Osteoblast (primary cell): ENCODE measurements at regions not wholly inside any gene's neighbourhood (a gene's known extent, or its start where the extent isn't known, plus 50 kb on each side); places are given as distances from the start of the nearest gene placed in this dataset.

Source experiments
- DNase-seq: peaks from one replicate; pipeline ENCODE4 v3.0.0; 2011; ENCODE audit warnings: low spot score, mixed read lengths; ENCODE audit not compliant: insufficient read length; ENCODE audit errors: missing footprints
- H2AFZ ChIP-seq: 2 replicates; pipeline ENCODE4 v1.6.0; 2011; ENCODE audit warnings: mild to moderate bottlenecking, low read length
- H3K27ac ChIP-seq: 2 replicates; pipeline ENCODE4 v1.5.1; 2011; ENCODE audit warnings: mild to moderate bottlenecking, low read depth, low read length, moderate library complexity
- H3K27me3 ChIP-seq: 2 replicates; pipeline ENCODE4 v1.6.0; 2012; ENCODE audit warnings: mild to moderate bottlenecking, control low read depth, inconsistent platforms, low read length, moderate library complexity; ENCODE audit not compliant: insufficient read depth
- H3K36me3 ChIP-seq: 2 replicates; pipeline ENCODE4 v1.5.1; 2011; ENCODE audit warnings: mild to moderate bottlenecking, low read length, control low read depth, moderate library complexity; ENCODE audit not compliant: insufficient read depth
- H3K4me1 ChIP-seq: 2 replicates; pipeline ENCODE4 v1.5.1; 2011; ENCODE audit warnings: mild to moderate bottlenecking, low read length, control low read depth, moderate library complexity; ENCODE audit not compliant: insufficient read depth
- H3K4me2 ChIP-seq: 2 replicates; pipeline ENCODE4 v1.6.0; 2011; ENCODE audit warnings: mild to moderate bottlenecking, low read length; ENCODE audit not compliant: insufficient read depth
- H3K4me3 ChIP-seq: fragments of 200-600 bp; sonication (generic); 3 replicates; pipeline ENCODE4 v1.5.1; 2012; ENCODE audit warnings: mild to moderate bottlenecking, low read length, inconsistent platforms; ENCODE audit not compliant: insufficient read depth
- H3K79me2 ChIP-seq: 2 replicates; pipeline ENCODE4 v1.6.0; 2012; ENCODE audit warnings: mild to moderate bottlenecking, low read length, control low read depth, inconsistent platforms; ENCODE audit not compliant: insufficient read depth
- H3K9me3 ChIP-seq: 2 replicates; pipeline ENCODE4 v1.5.1; 2011; ENCODE audit warnings: low read depth, low read length, control low read depth
- H4K20me1 ChIP-seq: 2 replicates; pipeline ENCODE4 v1.6.0; 2012; ENCODE audit warnings: mild to moderate bottlenecking, low read length, control low read depth; ENCODE audit not compliant: insufficient read depth
- CTCF ChIP-seq: IDR thresholded peaks from 2 replicates; pipeline ENCODE4 v1.5.1; 2011; ENCODE audit warnings: mild to moderate bottlenecking, low read depth, low read length, moderate library complexity; ENCODE audit errors: extremely low read depth

DNA sequence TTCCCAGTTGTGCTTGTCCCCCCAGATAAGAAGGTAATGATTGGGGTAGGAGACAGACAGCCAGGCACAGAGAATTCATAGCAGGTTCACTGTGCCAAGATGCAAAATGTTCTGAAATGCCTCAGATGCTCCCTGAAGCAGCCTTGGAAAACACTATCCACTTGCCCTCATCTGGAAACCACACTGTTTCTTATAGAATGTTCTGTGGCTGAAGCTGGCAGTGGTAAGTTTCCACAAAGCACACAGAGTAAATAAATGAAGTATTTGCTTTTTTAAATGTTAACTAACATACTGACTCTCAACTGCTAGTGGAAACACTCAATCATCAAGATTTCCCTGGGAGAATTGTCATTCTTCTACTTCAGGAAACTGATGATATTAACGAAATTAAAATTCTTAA is 311.4 kb downstream of the PRDM5 start:
- Histone ChIP-seq H3K4me3 (no peak overlapping the region), H3K79me2 (no peaks in the 10 kb centered on the region), H3K36me3 (no peaks in the 10 kb centered on the region), H3K27ac (no peak overlapping the region), H2AFZ (no peak overlapping the region), H3K27me3 (no peaks in the 10 kb centered on the region), H3K4me2 (no peak overlapping the region), H3K4me1 (no peaks in the 10 kb centered on the region), H3K9me3 (no peaks in the 10 kb centered on the region), H4K20me1 (no peaks in the 10 kb centered on the region)
- no peak for TF ChIP-seq CTCF
- no peak for DNase-seq

- H3K4me1 ChIP-seq, result no peaks in the 10 kb centered on the region
These were observed 331.5 kb downstream of the PRDM5 start for GRCh38 chr4:120591038-120591437.

DNA sequence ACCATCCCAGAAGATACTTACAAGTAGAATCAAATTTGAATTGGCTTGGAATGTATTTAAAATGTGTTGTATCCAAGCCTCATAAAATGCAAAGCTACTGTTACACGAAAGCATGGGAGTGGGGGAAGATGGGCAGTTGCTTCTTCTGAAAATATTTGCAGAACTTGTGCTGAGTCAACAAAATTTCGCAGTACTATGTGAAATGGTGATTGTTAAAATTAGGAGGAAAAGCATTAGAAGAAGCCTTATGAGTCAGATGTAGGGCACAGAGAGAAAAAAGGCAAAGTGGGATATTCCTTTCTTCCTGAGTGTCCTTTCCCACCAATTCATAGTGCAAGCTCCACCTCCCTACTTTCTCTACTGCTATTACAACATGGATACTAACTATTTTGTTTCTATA is 332.7 kb downstream of the PRDM5 start:
- TF ChIP-seq CTCF, result no peak

More at GRCh38 chr4:120591038-120591437, 331.5 kb downstream of the PRDM5 start:
- Histone ChIP-seq H3K4me2 (no peak overlapping the region), H2AFZ (no peak overlapping the region), H3K79me2 (no peaks in the 10 kb centered on the region), H3K27me3 (no peaks in the 10 kb centered on the region), H3K4me3 (no peak overlapping the region), H3K27ac (no peak overlapping the region), H3K36me3 (no peaks in the 10 kb centered on the region), H4K20me1 (no peaks in the 10 kb centered on the region), H3K9me3 (no peaks in the 10 kb centered on the region)
- no peak for DNase-seq
- no peak for TF ChIP-seq CTCF

GRCh38 chr4:120568731-120569130 is 353.8 kb downstream of the PRDM5 start:
- Histone ChIP-seq H3K4me2 (no peak overlapping the region), H3K4me1 (no peaks in the 10 kb centered on the region), H3K9me3 (no peaks in the 10 kb centered on the region), H3K79me2 (no peaks in the 10 kb centered on the region), H3K4me3 (no peak overlapping the region), H3K27ac (no peak overlapping the region), H4K20me1 (no peaks in the 10 kb centered on the region), H3K27me3 (no peaks in the 10 kb centered on the region), H2AFZ (no peak overlapping the region), H3K36me3 (no peaks in the 10 kb centered on the region)
- no peak for DNase-seq
- no peak for TF ChIP-seq CTCF

More for the DNA sequence above, 332.7 kb downstream of the PRDM5 start:
- H3K4me3 ChIP-seq, result no peak overlapping the region
- H2AFZ ChIP-seq, result no peak overlapping the region
- H3K4me1 ChIP-seq, result no peaks in the 10 kb centered on the region
- H3K9me3 ChIP-seq, result no peaks in the 10 kb centered on the region
- H3K79me2 ChIP-seq, result no peaks in the 10 kb centered on the region
- peak; percentile 57 for DNase-seq
- H3K27me3 ChIP-seq, result no peaks in the 10 kb centered on the region
- H3K4me2 ChIP-seq, result no peak overlapping the region
- no peak overlapping the region for H3K27ac ChIP-seq
- H4K20me1 ChIP-seq, result no peaks in the 10 kb centered on the region
- H3K36me3 ChIP-seq, result no peaks in the 10 kb centered on the region
